Vagina (tissue), 2 donors: ENCODE measurements at regions not wholly inside any gene's neighbourhood (a gene's known extent, or its start where the extent isn't known, plus 50 kb on each side); places are given as distances from the start of the nearest gene placed in this dataset.

Experiments
- CTCF ChIP-seq, 3 experiments: fragments of 450-650 bp in 2 of 3; fragments of 200-600 bp in 1 of 3; sonication (generic) in 1 of 3; IDR thresholded peaks; one replicate each; pipeline ENCODE4 v1.5.1; 2017 to 2019; ENCODE audit warnings: antibody characterized with exemption in 3 of 3, mild to moderate bottlenecking in 2 of 3, moderate library complexity in 2 of 3
- POLR2AphosphoS5 ChIP-seq, 2 donors: sonication (generic); formaldehyde crosslinking; IDR thresholded peaks; one replicate each; pipeline ENCODE4 v1.9.0; 2017; ENCODE audit warnings: antibody characterized with exemption in 2 of 2, mild to moderate bottlenecking in 2 of 2, low read depth in 1 of 2; ENCODE audit not compliant: insufficient read depth in 1 of 2

GRCh38 chr5:124478264-124478663 lies 268.2 kb downstream of the ZNF608 start:
- no peak for TF ChIP-seq CTCF (IDR thresholded peaks at IDR 0.05)
- no peak for TF ChIP-seq POLR2AphosphoS5 (IDR thresholded peaks at IDR 0.05; ENCODE audit: insufficient read depth in 1 of 2, low read depth in 1 of 2)
